ENCODE measurements at regions not wholly inside any gene's neighbourhood (a gene's known extent, or its start where the extent isn't known, plus 50 kb on each side); places are given as distances from the start of the nearest gene placed in this dataset.

DNA sequence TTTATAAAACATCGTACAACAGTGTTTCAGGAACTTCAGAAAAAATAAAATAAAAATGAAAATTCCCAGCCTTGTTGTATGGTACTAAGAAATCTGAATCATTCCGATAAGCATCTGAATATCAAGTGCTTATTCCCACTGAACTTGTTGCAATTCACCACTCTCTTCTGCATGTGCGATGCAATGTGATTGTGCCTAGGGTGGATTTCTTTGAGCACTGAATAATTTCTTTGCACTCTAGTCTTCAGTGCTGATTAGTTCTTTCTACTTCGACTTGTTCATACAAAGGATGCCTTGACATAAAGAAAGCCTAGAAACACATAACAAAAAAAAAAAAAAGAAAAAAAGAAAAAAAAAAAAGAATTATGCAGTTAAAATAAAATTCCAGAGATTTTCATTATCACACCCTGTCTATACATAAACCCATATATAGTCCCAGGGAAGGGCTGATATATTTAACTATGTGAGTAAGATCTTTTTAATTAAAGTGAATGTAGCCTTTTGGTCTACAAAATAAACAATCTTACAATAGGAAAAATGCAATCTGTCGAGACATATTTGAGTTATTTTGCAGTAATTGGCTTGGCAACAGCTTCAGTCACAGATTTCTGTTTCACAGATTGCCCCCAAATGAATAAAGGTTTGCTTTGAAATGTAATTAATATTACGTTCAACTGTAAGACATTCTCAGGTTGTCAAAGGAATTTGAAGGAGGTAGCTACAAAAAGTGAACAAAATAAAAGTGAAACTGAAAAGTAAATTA lies 1118.9 kb upstream of the CELF2 start:
- no peak overlapping the region for H3K4me3 ChIP-seq
- no peaks in the 10 kb centered on the region for H4K20me1 ChIP-seq
- H3K9ac ChIP-seq, result no peak overlapping the region
- H3K4me1 ChIP-seq, result peaks cover 20% of the 10 kb centered on the region
- H3K4me2 ChIP-seq, result no peak overlapping the region
- no peak overlapping the region for H3K27ac ChIP-seq
- no peaks in the 10 kb centered on the region for H3K36me3 ChIP-seq
- no peaks in the 10 kb centered on the region for H3K9me3 ChIP-seq
- TF ChIP-seq Cebpa-rat (IDR thresholded peaks at IDR 0.05), result no peak
- no peaks in the 10 kb centered on the region for H3K27me3 ChIP-seq

GRCh38 chr10:9900751-9901150 lies 1116.9 kb upstream of the CELF2 start:
- no peak overlapping the region for H3K27ac ChIP-seq
- H3K4me2 ChIP-seq, result no peak overlapping the region
- H3K4me3 ChIP-seq, result no peak overlapping the region
- no peak for TF ChIP-seq Cebpa-rat (IDR thresholded peaks at IDR 0.05)
- H3K36me3 ChIP-seq, result no peaks in the 10 kb centered on the region
- peaks cover 6% of the 10 kb centered on the region for H3K4me1 ChIP-seq
- no peak overlapping the region for H3K9ac ChIP-seq
- no peaks in the 10 kb centered on the region for H4K20me1 ChIP-seq
- H3K27me3 ChIP-seq, result no peaks in the 10 kb centered on the region
- no peaks in the 10 kb centered on the region for H3K9me3 ChIP-seq

DNA sequence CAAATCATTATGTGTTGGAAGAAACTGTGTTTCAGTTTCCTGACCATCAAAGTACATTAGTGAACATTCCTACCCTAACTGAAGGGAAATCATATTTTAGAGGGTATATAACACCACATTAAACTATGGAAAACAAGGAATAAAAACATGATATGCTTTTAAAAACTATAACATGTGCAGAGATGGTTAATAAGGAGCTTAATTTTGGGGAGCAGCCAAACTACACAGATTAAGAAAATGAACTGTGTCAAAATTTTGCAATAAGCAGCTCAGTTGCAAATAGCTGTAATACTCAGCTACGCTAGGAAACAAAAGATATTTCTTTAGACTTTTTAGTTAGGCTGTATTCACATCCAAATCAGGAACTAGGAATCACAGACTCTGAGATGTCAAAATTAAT lies 1115.7 kb upstream of the CELF2 start:
- H3K36me3 ChIP-seq, result no peaks in the 10 kb centered on the region
- H3K4me1 ChIP-seq, result no peaks in the 10 kb centered on the region
- no peak for TF ChIP-seq Cebpa-rat (IDR thresholded peaks at IDR 0.05)
- no peak overlapping the region for H3K9ac ChIP-seq
- H4K20me1 ChIP-seq, result no peaks in the 10 kb centered on the region
- H3K27ac ChIP-seq, result no peak overlapping the region
- no peak overlapping the region for H3K4me3 ChIP-seq
- peaks cover 5% of the 10 kb centered on the region; the same call in 1 of the 2 replicates for H3K9me3 ChIP-seq
- no peaks in the 10 kb centered on the region for H3K27me3 ChIP-seq
- H3K4me2 ChIP-seq, result no peak overlapping the region

GRCh38 chr10:9910446-9910845 lies 1107.2 kb upstream of the CELF2 start:
- Histone ChIP-seq H3K9me3 (peaks cover 9% of the 10 kb centered on the region; the same call in 1 of the 2 replicates), H3K4me3 (no peak overlapping the region), H3K4me2 (no peak overlapping the region), H3K36me3 (no peaks in the 10 kb centered on the region), H3K4me1 (no peaks in the 10 kb centered on the region), H3K27ac (no peak overlapping the region), H4K20me1 (no peaks in the 10 kb centered on the region), H3K9ac (no peak overlapping the region), H3K27me3 (no peaks in the 10 kb centered on the region)
- TF ChIP-seq Cebpa-rat (IDR thresholded peaks at IDR 0.05), result no peak

DNA sequence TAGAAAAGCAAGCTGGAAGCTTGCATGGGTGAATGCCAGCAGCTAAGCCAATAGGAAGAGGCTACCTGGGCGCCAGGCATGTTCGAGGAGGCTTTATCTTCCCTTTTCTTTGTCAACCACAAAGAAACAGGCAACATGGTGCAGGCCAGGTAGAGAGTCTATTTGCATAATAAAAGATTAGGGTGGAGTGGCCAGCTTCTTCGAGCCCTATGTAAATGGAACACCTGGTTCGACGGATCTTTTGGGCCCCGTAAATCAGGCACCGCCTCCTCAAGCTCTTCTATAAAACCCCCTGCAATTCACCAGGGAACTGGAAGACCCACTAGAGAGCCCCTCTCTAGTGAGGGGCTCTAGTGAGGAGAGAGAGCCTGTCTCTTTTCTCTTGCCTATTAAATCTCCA lies 1106.2 kb upstream of the CELF2 start:
- Histone ChIP-seq H3K27me3 (no peaks in the 10 kb centered on the region), H3K27ac (no peak overlapping the region), H4K20me1 (no peaks in the 10 kb centered on the region), H3K9ac (no peak overlapping the region), H3K4me2 (no peak overlapping the region), H3K9me3 (peaks cover 4% of the 10 kb centered on the region; the same call in 1 of the 2 replicates), H3K36me3 (no peaks in the 10 kb centered on the region), H3K4me3 (no peak overlapping the region), H3K4me1 (no peaks in the 10 kb centered on the region)
- TF ChIP-seq Cebpa-rat (IDR thresholded peaks at IDR 0.05), result no peak

- Histone ChIP-seq H3K4me1 (no peaks in the 10 kb centered on the region), H3K4me3 (no peak overlapping the region), H3K27ac (no peak overlapping the region), H3K36me3 (no peaks in the 10 kb centered on the region), H3K9me3 (no peaks in the 10 kb centered on the region), H3K9ac (no peak overlapping the region), H3K4me2 (no peak overlapping the region), H3K27me3 (no peaks in the 10 kb centered on the region), H4K20me1 (no peaks in the 10 kb centered on the region)
- TF ChIP-seq Cebpa-rat (IDR thresholded peaks at IDR 0.05), result no peak
These were observed 1103.7 kb upstream of the CELF2 start for GRCh38 chr10:9913876-9914514.

DNA sequence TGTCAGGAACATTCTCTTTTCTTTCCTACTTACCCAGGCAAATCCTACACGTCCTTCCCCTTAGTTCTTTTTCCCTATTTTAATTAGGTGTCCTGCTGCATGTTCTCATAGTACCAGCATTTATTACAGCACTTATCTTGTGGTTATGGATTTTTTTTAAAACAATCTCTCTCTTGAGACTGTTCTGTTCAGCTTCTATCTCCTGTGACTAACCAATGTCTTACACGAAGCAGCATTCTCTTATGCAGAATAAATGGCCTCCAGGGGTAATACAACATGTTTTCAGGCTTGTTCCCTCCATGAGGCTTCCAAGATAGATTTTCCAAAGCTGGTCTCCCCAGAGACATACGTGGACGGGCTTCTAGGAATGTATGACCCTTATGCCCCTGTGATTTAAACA lies 1096.1 kb upstream of the CELF2 start:
- Histone ChIP-seq H3K4me2 (no peak overlapping the region), H4K20me1 (no peaks in the 10 kb centered on the region), H3K36me3 (no peaks in the 10 kb centered on the region), H3K27ac (no peak overlapping the region), H3K4me1 (no peaks in the 10 kb centered on the region), H3K9ac (no peak overlapping the region), H3K4me3 (no peak overlapping the region), H3K9me3 (no peaks in the 10 kb centered on the region), H3K27me3 (no peaks in the 10 kb centered on the region)
- no peak for TF ChIP-seq Cebpa-rat (IDR thresholded peaks at IDR 0.05)

DNA sequence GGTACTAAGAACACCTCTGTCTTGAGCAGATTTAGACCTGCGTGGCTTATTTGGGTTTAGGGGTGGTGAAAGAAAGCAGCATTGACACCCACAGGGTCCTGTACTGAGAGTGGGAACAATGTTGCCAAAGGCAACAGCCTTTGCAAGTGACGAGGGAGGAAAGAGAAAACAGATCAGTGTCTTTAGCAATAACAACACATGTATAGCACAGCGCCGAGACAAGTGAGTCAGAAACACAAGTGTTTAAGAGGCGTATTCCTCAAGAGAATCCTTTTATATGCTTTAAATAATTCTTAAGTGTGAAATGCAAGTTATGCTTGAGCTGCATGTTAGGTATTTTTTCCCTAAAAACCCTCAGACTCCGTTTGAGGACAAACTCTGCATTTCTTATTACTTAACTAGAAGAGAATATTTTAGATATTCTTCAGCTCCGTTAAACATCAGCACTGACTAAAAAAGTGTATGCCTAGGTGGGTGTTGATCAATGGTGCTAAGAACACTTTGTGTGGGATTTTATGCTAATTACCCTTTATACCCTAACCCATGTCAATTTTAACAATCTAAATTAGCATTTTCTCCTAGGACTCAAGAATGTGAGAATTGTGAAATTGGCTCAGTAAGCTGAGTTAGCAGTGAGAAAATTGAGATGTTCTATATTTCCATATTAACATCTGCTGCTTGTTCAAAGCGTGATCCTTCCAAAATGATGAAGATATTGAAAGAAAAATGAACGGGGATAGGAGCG lies 1095.4 kb upstream of the CELF2 start:
- no peaks in the 10 kb centered on the region for H3K4me1 ChIP-seq
- H3K9ac ChIP-seq, result no peak overlapping the region
- H3K4me2 ChIP-seq, result no peak overlapping the region
- no peaks in the 10 kb centered on the region for H3K27me3 ChIP-seq
- no peaks in the 10 kb centered on the region for H3K36me3 ChIP-seq
- no peak for TF ChIP-seq Cebpa-rat (IDR thresholded peaks at IDR 0.05)
- no peaks in the 10 kb centered on the region for H4K20me1 ChIP-seq
- no peaks in the 10 kb centered on the region for H3K9me3 ChIP-seq
- H3K27ac ChIP-seq, result no peak overlapping the region
- no peak overlapping the region for H3K4me3 ChIP-seq

- no peaks in the 10 kb centered on the region for H3K27me3 ChIP-seq
- TF ChIP-seq Cebpa-rat (IDR thresholded peaks at IDR 0.05), result no peak
- no peak overlapping the region for H3K9ac ChIP-seq
- H3K9me3 ChIP-seq, result no peaks in the 10 kb centered on the region
- H3K36me3 ChIP-seq, result no peaks in the 10 kb centered on the region
- H3K27ac ChIP-seq, result no peak overlapping the region
- no peaks in the 10 kb centered on the region for H3K4me1 ChIP-seq
- H4K20me1 ChIP-seq, result no peaks in the 10 kb centered on the region
- H3K4me3 ChIP-seq, result no peak overlapping the region
- no peak overlapping the region for H3K4me2 ChIP-seq
These were observed 1091.7 kb upstream of the CELF2 start for GRCh38 chr10:9926003-9926402.

GRCh38 chr10:9926881-9927280 lies 1090.8 kb upstream of the CELF2 start:
- H3K27me3 ChIP-seq, result no peaks in the 10 kb centered on the region
- no peak overlapping the region for H3K9ac ChIP-seq
- H3K36me3 ChIP-seq, result no peaks in the 10 kb centered on the region
- H3K9me3 ChIP-seq, result no peaks in the 10 kb centered on the region
- TF ChIP-seq Cebpa-rat (IDR thresholded peaks at IDR 0.05), result no peak
- no peaks in the 10 kb centered on the region for H3K4me1 ChIP-seq
- no peak overlapping the region for H3K4me2 ChIP-seq
- H4K20me1 ChIP-seq, result no peaks in the 10 kb centered on the region
- no peak overlapping the region for H3K4me3 ChIP-seq
- H3K27ac ChIP-seq, result no peak overlapping the region

Measured in BLaER1 (cell line).